Right atrium auricular region (tissue), 2 donors: ENCODE measurements at regions not wholly inside any gene's neighbourhood (a gene's known extent, or its start where the extent isn't known, plus 50 kb on each side); places are given as distances from the start of the nearest gene placed in this dataset.

Experiments
- DNase-seq: peaks from one replicate; pipeline ENCODE4 v3.0.0-alpha.2; 2019; ENCODE audit warnings: low spot score
- H3K27ac ChIP-seq, 2 donors: fragments of 200-600 bp; sonication (generic); 1 replicate in 1 of 2; 2 replicates in 1 of 2; pipeline ENCODE4 v1.5.1; 2016 to 2019
- H3K27me3 ChIP-seq, 2 donors: fragments of 200-600 bp; sonication (generic); one replicate each; pipeline versions ENCODE4 v1.5.1 to v1.6.0; 2017 to 2019
- H3K36me3 ChIP-seq: fragments of 200-600 bp; sonication (generic); one replicate; pipeline ENCODE4 v1.5.1; 2016
- H3K4me1 ChIP-seq, 2 donors: fragments of 200-600 bp; sonication (generic); one replicate each; pipeline versions ENCODE4 v1.5.1 to v1.6.0; 2017 to 2019
- H3K4me3 ChIP-seq, 2 donors: fragments of 200-600 bp; sonication (generic); 1 replicate in 1 of 2; 2 replicates in 1 of 2; pipeline ENCODE4 v1.5.1; 2017 to 2019; ENCODE audit warnings: mild to moderate bottlenecking in 1 of 2, moderate library complexity in 1 of 2
- H3K9me3 ChIP-seq, 2 donors: fragments of 200-600 bp; sonication (generic); one replicate each; pipeline ENCODE4 v1.5.1; 2019
- TF ChIP-seq, protein P1 (sequence below), 2 donors: fragments of 200-600 bp; sonication (generic); IDR thresholded peaks; one replicate each; pipeline ENCODE4 v1.5.1; 2019; ENCODE audit warnings: antibody characterized with exemption in 2 of 2

DNA sequence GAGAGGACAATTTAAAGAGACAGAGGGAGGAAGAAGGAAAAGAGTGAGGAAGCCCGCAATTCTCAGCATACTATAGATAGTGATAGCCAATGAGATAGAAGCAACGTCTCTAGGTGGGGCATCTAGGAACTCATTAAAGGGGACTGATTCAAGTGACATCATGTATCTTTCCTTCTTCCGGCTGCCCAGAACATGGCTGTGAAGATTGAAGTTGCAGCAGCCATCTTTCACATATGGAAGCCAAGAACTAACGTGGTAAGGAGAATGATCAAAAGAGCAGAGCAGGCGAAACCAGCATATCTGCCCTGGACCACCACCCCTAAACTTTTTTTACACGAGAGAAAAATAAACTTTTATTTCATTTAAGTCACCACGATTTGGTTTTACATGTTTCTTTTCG, 133.8 kb downstream of the DDX53 start:
- Histone ChIP-seq H3K27ac (no peak overlapping the region), H3K36me3 (no peaks in the 10 kb centered on the region), H3K4me1 (no peaks in the 10 kb centered on the region), H3K4me3 (no peak overlapping the region), H3K27me3 (no peaks in the 10 kb centered on the region), H3K9me3 (no peaks in the 10 kb centered on the region)
- DNase-seq, result no peak
- TF ChIP-seq, protein P1, sequence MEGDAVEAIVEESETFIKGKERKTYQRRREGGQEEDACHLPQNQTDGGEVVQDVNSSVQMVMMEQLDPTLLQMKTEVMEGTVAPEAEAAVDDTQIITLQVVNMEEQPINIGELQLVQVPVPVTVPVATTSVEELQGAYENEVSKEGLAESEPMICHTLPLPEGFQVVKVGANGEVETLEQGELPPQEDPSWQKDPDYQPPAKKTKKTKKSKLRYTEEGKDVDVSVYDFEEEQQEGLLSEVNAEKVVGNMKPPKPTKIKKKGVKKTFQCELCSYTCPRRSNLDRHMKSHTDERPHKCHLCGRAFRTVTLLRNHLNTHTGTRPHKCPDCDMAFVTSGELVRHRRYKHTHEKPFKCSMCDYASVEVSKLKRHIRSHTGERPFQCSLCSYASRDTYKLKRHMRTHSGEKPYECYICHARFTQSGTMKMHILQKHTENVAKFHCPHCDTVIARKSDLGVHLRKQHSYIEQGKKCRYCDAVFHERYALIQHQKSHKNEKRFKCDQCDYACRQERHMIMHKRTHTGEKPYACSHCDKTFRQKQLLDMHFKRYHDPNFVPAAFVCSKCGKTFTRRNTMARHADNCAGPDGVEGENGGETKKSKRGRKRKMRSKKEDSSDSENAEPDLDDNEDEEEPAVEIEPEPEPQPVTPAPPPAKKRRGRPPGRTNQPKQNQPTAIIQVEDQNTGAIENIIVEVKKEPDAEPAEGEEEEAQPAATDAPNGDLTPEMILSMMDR (IDR thresholded peaks at IDR 0.05), result no peak

DNA sequence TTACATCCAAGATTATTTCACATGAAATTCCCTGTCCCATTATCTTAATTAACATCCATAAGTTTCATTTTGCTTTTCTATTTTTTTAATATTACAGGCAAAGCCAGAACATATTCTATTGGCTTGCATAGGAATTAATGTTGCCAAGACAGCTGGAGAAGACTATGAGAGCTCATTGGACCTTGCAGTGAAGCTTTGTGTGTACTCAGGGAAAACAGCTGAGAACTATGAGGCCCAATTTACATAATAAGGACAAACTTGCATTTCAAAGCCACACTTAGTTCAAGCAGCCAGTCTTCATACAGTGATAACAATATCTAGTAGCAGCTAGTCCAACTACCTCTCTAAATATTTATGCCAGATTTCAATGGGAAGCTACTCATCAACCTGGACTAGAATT, 134.4 kb downstream of the DDX53 start:
- H3K4me1 ChIP-seq, result no peaks in the 10 kb centered on the region
- TF ChIP-seq, protein P1 (IDR thresholded peaks at IDR 0.05), result no peak
- H3K27ac ChIP-seq, result no peak overlapping the region
- H3K27me3 ChIP-seq, result no peaks in the 10 kb centered on the region
- no peaks in the 10 kb centered on the region for H3K9me3 ChIP-seq
- no peak for DNase-seq
- no peaks in the 10 kb centered on the region for H3K36me3 ChIP-seq
- H3K4me3 ChIP-seq, result no peak overlapping the region

DNA sequence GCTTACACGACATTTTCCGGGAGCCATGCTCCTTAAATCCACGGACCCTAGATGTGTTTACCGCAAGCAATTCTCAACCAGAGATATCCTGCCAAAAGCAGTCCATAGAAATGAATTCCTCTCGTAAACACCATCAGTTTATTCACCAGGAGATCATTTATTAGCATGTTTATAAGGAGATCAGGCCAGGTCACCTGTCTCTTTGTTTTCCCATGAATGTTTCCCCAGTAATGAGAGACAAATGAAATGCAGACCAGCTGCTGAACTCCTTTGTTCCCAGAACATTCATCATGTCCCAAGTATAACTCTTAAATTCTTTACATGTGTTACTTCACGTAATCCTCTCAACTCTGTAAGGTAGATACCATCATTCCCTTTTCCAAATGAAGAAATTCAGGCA, 137.1 kb downstream of the DDX53 start:
- H3K27me3 ChIP-seq, result no peaks in the 10 kb centered on the region
- H3K4me3 ChIP-seq, result no peak overlapping the region
- TF ChIP-seq, protein P1 (IDR thresholded peaks at IDR 0.05), result no peak
- no peaks in the 10 kb centered on the region for H3K4me1 ChIP-seq
- no peak for DNase-seq
- no peaks in the 10 kb centered on the region for H3K9me3 ChIP-seq
- no peak overlapping the region for H3K27ac ChIP-seq
- no peaks in the 10 kb centered on the region for H3K36me3 ChIP-seq

DNA sequence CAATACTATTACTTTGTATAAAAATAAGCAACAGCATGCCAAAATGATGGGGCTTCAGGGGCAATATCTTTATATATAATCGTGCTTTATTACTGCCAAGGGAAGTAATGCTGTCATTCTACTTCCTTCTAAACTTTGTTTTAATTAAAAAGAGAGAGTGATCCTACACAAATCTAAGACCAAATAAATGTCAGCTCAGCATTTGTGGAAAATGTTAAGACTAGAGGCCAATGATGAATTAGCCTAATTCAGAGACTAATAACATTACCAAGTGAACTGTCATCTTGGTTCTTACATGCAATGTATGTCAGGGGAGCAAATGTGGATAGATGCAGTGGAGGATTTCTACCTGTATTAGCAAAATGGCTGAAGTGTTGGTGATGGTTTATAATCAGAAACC, 166.4 kb upstream of the PTCHD1 start:
- TF ChIP-seq, protein P1 (IDR thresholded peaks at IDR 0.05), result no peak
- DNase-seq, result no peak
- Histone ChIP-seq H3K27ac (no peak overlapping the region), H3K4me1 (no peaks in the 10 kb centered on the region), H3K27me3 (no peaks in the 10 kb centered on the region), H3K36me3 (no peaks in the 10 kb centered on the region), H3K9me3 (no peaks in the 10 kb centered on the region), H3K4me3 (no peak overlapping the region)

DNA sequence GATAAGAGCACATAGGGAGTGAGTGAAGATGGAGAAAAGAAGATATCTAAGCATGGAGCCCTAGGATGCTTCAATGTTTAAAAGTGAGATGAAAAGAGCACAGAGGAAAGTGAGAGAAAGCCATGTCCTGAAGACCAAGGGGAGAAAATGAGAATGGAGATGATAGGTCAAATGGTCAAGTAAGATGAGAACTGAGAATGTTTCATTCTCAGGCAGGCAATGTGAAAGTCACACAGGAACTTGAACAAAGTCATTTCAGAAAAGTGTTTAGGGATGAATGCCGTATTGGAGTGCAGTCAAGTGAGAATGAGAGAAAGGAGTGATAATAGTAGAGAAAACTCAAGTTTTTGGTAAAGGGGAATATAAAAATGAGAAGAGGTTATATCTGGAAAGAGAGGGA, 148.7 kb upstream of the PTCHD1 start:
- H3K4me3 ChIP-seq, result no peak overlapping the region
- peaks cover 0 to 14% of the 10 kb centered on the region in 2 donors for H3K9me3 ChIP-seq
- TF ChIP-seq, protein P1 (IDR thresholded peaks at IDR 0.05), result no peak
- no peaks in the 10 kb centered on the region for H3K36me3 ChIP-seq
- H3K4me1 ChIP-seq, result no peaks in the 10 kb centered on the region
- no peaks in the 10 kb centered on the region for H3K27me3 ChIP-seq
- no peak for DNase-seq
- H3K27ac ChIP-seq, result no peak overlapping the region

DNA sequence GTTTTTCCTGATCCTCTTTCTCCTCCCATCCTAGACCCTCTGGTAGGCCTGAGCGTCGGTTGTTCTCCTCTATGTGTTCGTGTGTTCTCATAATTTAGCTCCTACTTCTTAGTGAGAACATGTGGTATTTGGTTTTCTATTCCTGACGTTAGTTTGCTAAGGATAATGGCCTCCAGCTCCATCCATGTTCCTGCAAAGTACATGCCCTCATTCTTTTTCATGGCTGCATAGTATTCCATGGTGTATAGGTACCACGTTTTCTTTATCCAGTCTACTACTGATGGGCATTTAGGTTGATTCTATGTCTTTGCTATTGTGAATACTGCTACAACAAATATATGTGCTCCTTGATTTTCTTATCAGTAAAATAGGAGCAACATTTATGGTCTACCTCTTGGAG, 146.8 kb upstream of the PTCHD1 start:
- Histone ChIP-seq H3K36me3 (no peaks in the 10 kb centered on the region), H3K4me3 (no peak overlapping the region), H3K9me3 (peaks cover 0 to 4% of the 10 kb centered on the region in 2 donors), H3K4me1 (no peaks in the 10 kb centered on the region), H3K27ac (no peak overlapping the region), H3K27me3 (no peaks in the 10 kb centered on the region)
- DNase-seq, result no peak
- TF ChIP-seq, protein P1 (IDR thresholded peaks at IDR 0.05), result no peak
